Progenitor cell of endocrine pancreas (in vitro differentiated cells): ENCODE measurements at regions not wholly inside any gene's neighbourhood (a gene's known extent, or its start where the extent isn't known, plus 50 kb on each side); places are given as distances from the start of the nearest gene placed in this dataset.

ENCODE experiments used
- DNase-seq: peaks from one replicate; pipeline ENCODE4 v3.0.0; 2021; ENCODE audit warnings: low spot score; ENCODE audit not compliant: unreplicated experiment
- H3K27ac Mint-ChIP-seq: 2 replicates; pipeline ENCODE4 v1.8.0; 2021; ENCODE audit warnings: mild to moderate bottlenecking, moderate library complexity, mixed read lengths
- H3K27me3 Mint-ChIP-seq: 2 replicates; pipeline ENCODE4 v1.8.0; 2021; ENCODE audit warnings: mixed read lengths
- H3K36me3 Mint-ChIP-seq: 2 replicates; pipeline ENCODE4 v1.8.0; 2022; ENCODE audit warnings: mixed read lengths; ENCODE audit not compliant: insufficient read depth
- H3K4me1 Mint-ChIP-seq: 2 replicates; pipeline ENCODE4 v1.8.0; 2021; ENCODE audit warnings: low read depth, mixed read lengths
- H3K4me3 Mint-ChIP-seq: 2 replicates; pipeline ENCODE4 v1.8.0; 2021; ENCODE audit warnings: low read depth, mild to moderate bottlenecking, moderate library complexity, mixed read lengths
- H3K9me3 Mint-ChIP-seq: 2 replicates; pipeline ENCODE4 v1.8.0; 2021; ENCODE audit warnings: low read depth, mixed read lengths
- CTCF ChIP-seq: fragments of 200-600 bp; sonication (generic); IDR thresholded peaks from one replicate; pipeline ENCODE4 v1.5.0; 2021; ENCODE audit warnings: antibody characterized with exemption, mild to moderate bottlenecking; ENCODE audit not compliant: unreplicated experiment

DNA sequence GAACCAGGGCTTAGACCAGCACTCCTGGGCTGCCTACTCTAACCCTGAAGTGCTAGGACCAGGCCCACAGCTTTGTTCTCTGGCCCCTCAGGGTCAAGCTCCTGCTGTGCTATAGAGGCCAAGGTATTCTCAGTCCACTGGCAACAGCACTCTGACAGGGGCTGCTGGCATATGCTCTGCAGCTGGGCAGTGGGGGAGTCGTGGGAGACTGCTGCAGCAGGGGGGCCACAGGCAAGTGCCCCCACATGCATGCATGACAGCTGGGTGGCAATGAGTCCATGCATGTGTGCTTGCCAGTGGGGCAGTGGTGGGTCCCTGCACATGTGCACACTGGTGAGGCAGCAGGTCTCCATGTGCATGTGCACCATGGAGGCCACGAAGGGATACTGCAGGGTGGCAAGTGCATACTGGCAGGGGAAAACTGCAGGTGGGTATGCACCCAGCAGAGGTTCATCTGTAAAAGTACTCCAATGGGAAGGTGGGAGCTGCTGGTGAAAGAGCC, 364.9 kb upstream of the IRAK1BP1 start:
- Mint-ChIP-seq H3K4me3 (no peak overlapping the region), H3K9me3 (peaks cover 10% of the 10 kb centered on the region), H3K4me1 (no peaks in the 10 kb centered on the region), H3K27me3 (no peaks in the 10 kb centered on the region), H3K27ac (no peak overlapping the region), H3K36me3 (no peaks in the 10 kb centered on the region)
- TF ChIP-seq CTCF, result no peak
- no peak for DNase-seq

DNA sequence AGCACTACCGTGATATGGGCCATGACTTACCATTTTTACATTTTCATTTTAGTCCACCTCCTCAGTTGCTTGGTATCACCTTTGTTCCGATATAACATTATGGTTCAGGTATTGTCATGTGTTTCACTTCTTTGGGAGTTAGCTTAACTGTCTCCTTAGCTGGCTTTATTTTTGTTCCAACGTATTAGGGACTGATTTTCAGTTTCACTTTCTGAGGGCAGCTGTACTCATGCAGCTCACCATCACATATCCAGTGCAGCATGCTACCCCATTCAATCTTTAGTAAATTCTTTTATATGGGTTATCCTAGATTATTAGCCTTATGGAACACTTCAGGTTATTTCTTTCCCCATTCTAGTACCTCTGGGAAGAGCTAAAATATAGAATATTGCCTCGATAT, 362.2 kb upstream of the IRAK1BP1 start:
- Mint-ChIP-seq H3K4me1 (no peaks in the 10 kb centered on the region), H3K4me3 (no peak overlapping the region), H3K9me3 (peaks cover 19% of the 10 kb centered on the region), H3K27ac (no peak overlapping the region), H3K27me3 (no peaks in the 10 kb centered on the region), H3K36me3 (no peaks in the 10 kb centered on the region)
- DNase-seq, result no peak
- no peak for TF ChIP-seq CTCF

DNA sequence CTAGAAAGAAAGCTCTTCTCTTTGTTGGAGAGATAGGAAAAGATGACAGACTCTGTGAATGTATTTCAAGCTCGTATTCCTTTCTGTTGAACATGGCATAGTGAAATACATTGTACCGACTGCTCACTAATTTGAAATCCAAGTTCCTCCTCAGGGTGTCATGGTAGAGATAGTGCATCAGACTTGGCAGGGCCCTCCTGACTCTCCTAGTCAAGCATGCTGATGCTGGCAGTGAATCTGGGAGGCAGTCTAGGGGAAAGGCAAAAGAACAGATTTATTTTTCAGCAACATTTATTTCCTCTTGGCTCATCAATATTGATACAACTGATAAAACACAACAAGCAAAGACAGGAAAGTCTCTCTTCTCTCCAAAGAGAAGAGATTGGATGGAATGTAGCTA, 356.3 kb upstream of the IRAK1BP1 start:
- H3K9me3 Mint-ChIP-seq, result peaks cover 16% of the 10 kb centered on the region
- no peak for TF ChIP-seq CTCF
- peaks cover 7% of the 10 kb centered on the region for H3K4me1 Mint-ChIP-seq
- H3K36me3 Mint-ChIP-seq, result no peaks in the 10 kb centered on the region
- DNase-seq, result no peak
- H3K27ac Mint-ChIP-seq, result no peak overlapping the region
- no peaks in the 10 kb centered on the region for H3K27me3 Mint-ChIP-seq
- no peak overlapping the region for H3K4me3 Mint-ChIP-seq

DNA sequence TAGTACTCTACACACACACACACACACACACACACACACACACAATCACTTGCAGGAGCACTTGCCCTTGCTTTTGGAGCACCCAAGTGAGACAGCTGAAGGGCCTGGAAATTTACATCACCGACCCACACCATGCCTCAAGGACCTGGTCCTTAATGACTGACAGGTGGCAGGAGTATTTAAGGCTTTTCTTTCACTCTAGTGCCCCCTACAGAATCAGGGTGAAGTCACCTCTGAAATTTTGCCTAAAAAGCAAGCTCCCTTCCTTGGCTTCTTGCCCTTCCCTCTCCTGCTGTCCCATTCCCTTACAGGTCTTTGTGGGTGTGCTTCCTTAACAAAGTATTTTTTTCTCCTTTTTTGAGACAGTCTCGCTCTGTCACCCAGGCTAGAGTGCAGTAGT, 353.5 kb upstream of the IRAK1BP1 start:
- no peak for DNase-seq
- Mint-ChIP-seq H3K36me3 (no peaks in the 10 kb centered on the region), H3K9me3 (peaks cover 3% of the 10 kb centered on the region), H3K4me3 (no peak overlapping the region), H3K27ac (no peak overlapping the region), H3K4me1 (peaks cover 7% of the 10 kb centered on the region), H3K27me3 (no peaks in the 10 kb centered on the region)
- no peak for TF ChIP-seq CTCF

DNA sequence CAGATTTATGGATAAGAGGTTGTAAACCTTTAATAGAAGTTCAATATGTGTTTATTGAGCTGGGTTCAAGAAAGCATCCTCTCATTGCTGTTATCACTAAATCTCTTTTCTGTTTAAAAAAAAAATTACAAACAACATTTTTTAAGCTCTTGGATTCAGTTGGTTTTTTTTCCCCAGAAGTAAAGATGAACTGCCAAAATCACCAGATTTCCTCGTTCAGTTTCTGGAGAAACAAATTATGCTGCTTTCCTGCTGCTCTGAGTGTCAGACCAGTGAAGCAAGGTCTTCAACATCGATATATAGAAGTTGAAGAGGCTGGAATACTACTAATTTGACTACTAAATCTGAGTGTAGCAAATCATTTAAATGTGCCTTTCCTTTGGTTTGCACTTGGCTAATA, 352.1 kb upstream of the IRAK1BP1 start:
- H3K4me3 Mint-ChIP-seq, result no peak overlapping the region
- H3K27me3 Mint-ChIP-seq, result no peaks in the 10 kb centered on the region
- H3K36me3 Mint-ChIP-seq, result no peaks in the 10 kb centered on the region
- DNase-seq, result no peak
- no peaks in the 10 kb centered on the region for H3K9me3 Mint-ChIP-seq
- TF ChIP-seq CTCF, result no peak
- peaks cover 7% of the 10 kb centered on the region for H3K4me1 Mint-ChIP-seq
- no peak overlapping the region for H3K27ac Mint-ChIP-seq
